A673 (cell line): ENCODE measurements at regions not wholly inside any gene's neighbourhood (a gene's known extent, or its start where the extent isn't known, plus 50 kb on each side); places are given as distances from the start of the nearest gene placed in this dataset.

Source experiments
- BruUV-seq: library from RNA; stranded (reverse); fragments of 400-500 nt; replicated peaks from 2 replicates; lab custom pipeline; 2021; lab: Mats Ljungman, UMichigan
- CTCF ChIA-PET: fragments of 300-600 bp; sonication (Branson Sonifier 250); formaldehyde crosslinking; loops from one replicate; lab custom pipeline; 2022; ENCODE audit warnings: antibody characterized with exemption; lab: Charles Lee
- POLR2A ChIA-PET: fragments of 300-600 bp; sonication (Branson Sonifier 250); formaldehyde crosslinking; loops from one replicate; lab custom pipeline; 2022; ENCODE audit warnings: antibody characterized with exemption; ENCODE audit not compliant: low non-redundant PET; lab: Charles Lee
- DNase-seq: peaks from one replicate; pipeline ENCODE4 v3.0.0-alpha.2; 2015; ENCODE audit warnings: low spot score
- H3K27ac ChIP-seq: fragments of 200-600 bp; sonication (generic); 2 replicates; pipeline ENCODE4 v1.5.1; 2016; ENCODE audit warnings: mixed run types, low read depth, mild to moderate bottlenecking, mixed read lengths, antibody characterized with exemption, low read length; ENCODE audit not compliant: poor library complexity, severe bottlenecking
- H3K27me3 ChIP-seq: fragments of 200-600 bp; sonication (generic); replicated peaks from 2 replicates; pipeline ENCODE4 v1.6.1; 2017; ENCODE audit warnings: mixed run types, low read depth, mild to moderate bottlenecking, mixed read lengths, antibody characterized with exemption, low read length; ENCODE audit not compliant: insufficient read depth, poor library complexity
- H3K36me3 ChIP-seq: fragments of 200-600 bp; sonication (generic); 2 replicates; pipeline ENCODE4 v1.6.1; 2016; ENCODE audit warnings: mixed run types, mild to moderate bottlenecking, mixed read lengths, antibody characterized with exemption, low read length; ENCODE audit not compliant: insufficient read depth, poor library complexity, severe bottlenecking
- H3K4me1 ChIP-seq: fragments of 200-600 bp; sonication (generic); 2 replicates; pipeline ENCODE4 v1.6.1; 2017; ENCODE audit warnings: mixed run types, mild to moderate bottlenecking, mixed read lengths, antibody characterized with exemption, low read length; ENCODE audit not compliant: insufficient read depth, poor library complexity, severe bottlenecking
- H3K4me3 ChIP-seq: fragments of 200-600 bp; sonication (generic); 2 replicates; pipeline ENCODE4 v1.5.1; 2016; ENCODE audit warnings: low read depth, mixed run types, mild to moderate bottlenecking, mixed read lengths, low read length; ENCODE audit not compliant: poor library complexity, severe bottlenecking
- H3K9me3 ChIP-seq: fragments of 200-600 bp; sonication (generic); 2 replicates; pipeline ENCODE4 v1.6.1; 2016; ENCODE audit warnings: mixed run types, low read depth, mild to moderate bottlenecking, mixed read lengths, antibody characterized with exemption, low read length; ENCODE audit not compliant: poor library complexity, severe bottlenecking
- CTCF ChIP-seq: fragments of 300-800, 200-600 bp; sonication (generic); conservative IDR thresholded peaks from 2 replicates; pipeline ENCODE4 v1.5.1; 2017; ENCODE audit warnings: low read depth, mild to moderate bottlenecking, antibody characterized with exemption, low read length, moderate library complexity, mixed read lengths
- EZH2 ChIP-seq: fragments of 200-600 bp; sonication (generic); IDR thresholded peaks from 2 replicates; pipeline ENCODE4 v1.6.1; 2017; ENCODE audit warnings: borderline replicate concordance, low read depth, mild to moderate bottlenecking, mixed read lengths, antibody characterized with exemption, low read length; ENCODE audit not compliant: poor library complexity, severe bottlenecking
- intact Hi-C: fragments of 100-400 bp; cut with micrococcal nuclease; formaldehyde crosslinking; loops from one replicate; pipeline ENCODE4 v1.10.0; 2022; ENCODE audit not compliant: unreplicated experiment

GRCh38 chr18:24538414-24539264 lies 78.2 kb downstream of the HRH4 start:
- POLR2A ChIA-PET = no interaction called here
- Histone ChIP-seq H3K4me1 (no peaks in the 10 kb centered on the region), H3K27me3 (peaks cover 10% of the 10 kb centered on the region), H3K27ac (no peak overlapping the region), H3K4me3 (no peak overlapping the region), H3K36me3 (no peaks in the 10 kb centered on the region), H3K9me3 (no peaks in the 10 kb centered on the region)
- TF ChIP-seq CTCF = no peak
- TF ChIP-seq EZH2 = no peak
- DNase-seq = no peak
- CTCF ChIA-PET = no interaction called here
- intact Hi-C loops = no loop called here
- no TSS peak for BruUV-seq

GRCh38 chr18:24539866-24540617 lies 79.6 kb downstream of the HRH4 start:
- DNase-seq = no peak
- no peaks in the 10 kb centered on the region for H3K9me3 ChIP-seq
- TF ChIP-seq EZH2 = no peak
- no peak for TF ChIP-seq CTCF
- no TSS peak for BruUV-seq
- H3K4me1 ChIP-seq = no peaks in the 10 kb centered on the region
- no peak overlapping the region for H3K27ac ChIP-seq
- no peaks in the 10 kb centered on the region for H3K36me3 ChIP-seq
- peaks cover 10% of the 10 kb centered on the region for H3K27me3 ChIP-seq
- intact Hi-C loops = loop anchor here (5.0 kb wide), 2 partner anchors 187 to 1292 kb away; no protein-coding TSS in a partner anchor
- CTCF ChIA-PET = no interaction called here
- POLR2A ChIA-PET = no interaction called here
- no peak overlapping the region for H3K4me3 ChIP-seq

GRCh38 chr18:24540896-24541295 lies 80.5 kb downstream of the HRH4 start:
- H3K27me3 ChIP-seq = peaks cover 7% of the 10 kb centered on the region
- ChIA-PET CTCF (interaction anchor here (0.6 kb wide), 1 partner anchor 41 kb away, joined by 5 read pairs; no protein-coding TSS in a partner anchor), POLR2A (no interaction called here)
- BruUV-seq = no TSS peak
- H3K4me1 ChIP-seq = no peaks in the 10 kb centered on the region
- H3K36me3 ChIP-seq = no peaks in the 10 kb centered on the region
- no peak overlapping the region for H3K4me3 ChIP-seq
- no peak overlapping the region for H3K27ac ChIP-seq
- TF ChIP-seq CTCF (no peak), EZH2 (no peak)
- intact Hi-C loops = loop anchor here (5.0 kb wide), 2 partner anchors 186 to 1291 kb away; no protein-coding TSS in a partner anchor
- no peak for DNase-seq
- H3K9me3 ChIP-seq = no peaks in the 10 kb centered on the region
